ENCODE measurements at regions not wholly inside any gene's neighbourhood (a gene's known extent, or its start where the extent isn't known, plus 50 kb on each side); places are given as distances from the start of the nearest gene placed in this dataset.

- no peak for DNase-seq
Measured at GRCh38 chr1:62370594-62370993, 51.4 kb upstream of the KANK4 start.

- DNase-seq: no peak
Measured at GRCh38 chr1:62371375-62371774, 52.1 kb upstream of the KANK4 start.

- no peak for DNase-seq
Measured at GRCh38 chr1:62373221-62373620, 54.0 kb upstream of the KANK4 start.

- no peak for DNase-seq
Measured at GRCh38 chr1:62377043-62377562, 57.9 kb upstream of the KANK4 start.

- no peak for DNase-seq
Measured at GRCh38 chr1:62380181-62380580, 56.7 kb upstream of the USP1 start.

GRCh38 chr1:62381831-62382657 lies 54.8 kb upstream of the USP1 start:
- DNase-seq: no peak

GRCh38 chr1:62382658-62382955 lies 54.2 kb upstream of the USP1 start:
- DNase-seq: no peak

- peak; percentile 72 for DNase-seq
Measured at GRCh38 chr1:62384276-62385005, 52.4 kb upstream of the USP1 start.

- no peak for DNase-seq
Measured at GRCh38 chr1:62385923-62386322, 50.9 kb upstream of the USP1 start.

- no peak for DNase-seq
Measured at GRCh38 chr1:62386351-62387121, 50.3 kb upstream of the USP1 start.
